ENCODE measurements at regions not wholly inside any gene's neighbourhood (a gene's known extent, or its start where the extent isn't known, plus 50 kb on each side); places are given as distances from the start of the nearest gene placed in this dataset.

DNA sequence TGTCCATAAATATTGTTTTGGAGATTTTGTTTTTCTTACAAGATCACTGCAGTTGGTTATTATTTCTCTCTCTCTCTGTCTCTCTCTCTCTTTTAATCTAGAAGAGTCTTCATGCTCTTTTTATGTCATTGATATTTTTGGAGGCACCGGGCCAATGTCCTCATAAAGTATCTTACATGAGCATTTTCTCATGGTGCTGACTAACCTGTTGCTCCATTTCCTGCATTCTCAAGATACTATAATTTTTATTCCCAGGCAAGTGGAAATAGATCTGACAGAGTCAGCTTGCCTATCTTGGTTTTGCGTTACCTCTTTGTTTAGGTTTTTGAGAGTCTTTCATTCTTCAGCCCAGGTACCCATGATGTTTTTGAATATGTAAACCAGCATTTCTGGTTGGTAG is 938.8 kb upstream of the FBXO33 start:
- Histone ChIP-seq H3K36me3 (ENCODE audit: insufficient read depth, low read length) (no peaks in the 10 kb centered on the region), H3K27ac (ENCODE audit: low read length) (no peak overlapping the region), H3K4me3 (ENCODE audit: low read length) (no peak overlapping the region), H3K4me2 (ENCODE audit: low read length) (no peak overlapping the region), H3K9me2 (ENCODE audit: insufficient read depth, low read length) (no peaks in the 10 kb centered on the region), H2AFZ (ENCODE audit: low read depth, low read length) (no peak overlapping the region), H3F3A (ENCODE audit: insufficient read depth, low read length, poor library complexity, severe bottlenecking) (no peaks in the 10 kb centered on the region), H3K9ac (ENCODE audit: low read length) (no peak overlapping the region), H3K79me2 (replicated peaks; ENCODE audit: insufficient read depth, low read length) (no peaks in the 10 kb centered on the region), H4K20me1 (ENCODE audit: insufficient read depth) (no peaks in the 10 kb centered on the region), H3K27me3 (ENCODE audit: insufficient read depth, low read depth, low read length) (no peaks in the 10 kb centered on the region), H3K9me3 (ENCODE audit: low read length) (no peaks in the 10 kb centered on the region)
- TF ChIP-seq RAD21 (conservative IDR thresholded peaks at IDR 0.05) (no peak), POLR2AphosphoS5 (IDR thresholded peaks at IDR 0.05) (no peak), SMC3 (conservative IDR thresholded peaks at IDR 0.05; ENCODE audit: poor library complexity) (no peak), CTCF (IDR thresholded peaks at IDR 0.05; ENCODE audit: poor library complexity, severe bottlenecking) (no peak), EZH2 (IDR thresholded peaks at IDR 0.05; ENCODE audit: borderline replicate concordance, insufficient read depth, low read length, poor library complexity, severe bottlenecking) (no peak), EP300 (conservative IDR thresholded peaks at IDR 0.05; ENCODE audit: poor library complexity, severe bottlenecking) (no peak), MXI1 (conservative IDR thresholded peaks at IDR 0.05; ENCODE audit: poor library complexity, severe bottlenecking) (no peak), TAF1 (IDR thresholded peaks at IDR 0.05; ENCODE audit: low read depth) (no peak)
- TF ChIP-seq, protein P1, sequence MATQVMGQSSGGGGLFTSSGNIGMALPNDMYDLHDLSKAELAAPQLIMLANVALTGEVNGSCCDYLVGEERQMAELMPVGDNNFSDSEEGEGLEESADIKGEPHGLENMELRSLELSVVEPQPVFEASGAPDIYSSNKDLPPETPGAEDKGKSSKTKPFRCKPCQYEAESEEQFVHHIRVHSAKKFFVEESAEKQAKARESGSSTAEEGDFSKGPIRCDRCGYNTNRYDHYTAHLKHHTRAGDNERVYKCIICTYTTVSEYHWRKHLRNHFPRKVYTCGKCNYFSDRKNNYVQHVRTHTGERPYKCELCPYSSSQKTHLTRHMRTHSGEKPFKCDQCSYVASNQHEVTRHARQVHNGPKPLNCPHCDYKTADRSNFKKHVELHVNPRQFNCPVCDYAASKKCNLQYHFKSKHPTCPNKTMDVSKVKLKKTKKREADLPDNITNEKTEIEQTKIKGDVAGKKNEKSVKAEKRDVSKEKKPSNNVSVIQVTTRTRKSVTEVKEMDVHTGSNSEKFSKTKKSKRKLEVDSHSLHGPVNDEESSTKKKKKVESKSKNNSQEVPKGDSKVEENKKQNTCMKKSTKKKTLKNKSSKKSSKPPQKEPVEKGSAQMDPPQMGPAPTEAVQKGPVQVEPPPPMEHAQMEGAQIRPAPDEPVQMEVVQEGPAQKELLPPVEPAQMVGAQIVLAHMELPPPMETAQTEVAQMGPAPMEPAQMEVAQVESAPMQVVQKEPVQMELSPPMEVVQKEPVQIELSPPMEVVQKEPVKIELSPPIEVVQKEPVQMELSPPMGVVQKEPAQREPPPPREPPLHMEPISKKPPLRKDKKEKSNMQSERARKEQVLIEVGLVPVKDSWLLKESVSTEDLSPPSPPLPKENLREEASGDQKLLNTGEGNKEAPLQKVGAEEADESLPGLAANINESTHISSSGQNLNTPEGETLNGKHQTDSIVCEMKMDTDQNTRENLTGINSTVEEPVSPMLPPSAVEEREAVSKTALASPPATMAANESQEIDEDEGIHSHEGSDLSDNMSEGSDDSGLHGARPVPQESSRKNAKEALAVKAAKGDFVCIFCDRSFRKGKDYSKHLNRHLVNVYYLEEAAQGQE (IDR thresholded peaks at IDR 0.05; ENCODE audit: borderline replicate concordance) = no peak

DNA sequence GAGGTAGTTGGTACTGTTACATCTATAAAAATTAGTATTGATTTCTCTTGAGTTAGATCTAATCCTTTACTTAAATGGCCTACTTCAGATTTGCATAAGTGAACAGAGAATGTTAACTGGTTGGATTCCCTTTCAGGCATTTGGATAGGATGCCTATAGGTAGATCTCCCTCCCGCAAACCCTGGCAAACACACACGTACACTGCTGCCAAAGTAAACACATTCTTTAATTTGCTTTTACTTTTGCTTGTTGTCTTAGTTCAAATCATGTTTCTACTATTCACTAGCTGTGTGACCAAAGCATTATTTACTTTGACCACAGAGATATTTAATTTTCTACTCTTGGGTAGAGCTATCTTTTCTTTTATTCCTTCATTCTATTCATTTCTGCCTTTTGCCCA is 936.1 kb upstream of the FBXO33 start:
- Histone ChIP-seq H3F3A (ENCODE audit: insufficient read depth, low read length, poor library complexity, severe bottlenecking) (no peaks in the 10 kb centered on the region), H3K79me2 (replicated peaks; ENCODE audit: insufficient read depth, low read length) (no peaks in the 10 kb centered on the region), H3K9me3 (ENCODE audit: low read length) (no peaks in the 10 kb centered on the region), H4K20me1 (ENCODE audit: insufficient read depth) (no peaks in the 10 kb centered on the region), H3K36me3 (ENCODE audit: insufficient read depth, low read length) (no peaks in the 10 kb centered on the region), H3K4me3 (ENCODE audit: low read length) (no peak overlapping the region), H3K27me3 (ENCODE audit: insufficient read depth, low read depth, low read length) (no peaks in the 10 kb centered on the region), H3K9me2 (ENCODE audit: insufficient read depth, low read length) (no peaks in the 10 kb centered on the region), H3K4me2 (ENCODE audit: low read length) (no peak overlapping the region), H2AFZ (ENCODE audit: low read depth, low read length) (no peak overlapping the region), H3K27ac (ENCODE audit: low read length) (no peak overlapping the region), H3K9ac (ENCODE audit: low read length) (no peak overlapping the region)
- TF ChIP-seq, protein P1 (IDR thresholded peaks at IDR 0.05; ENCODE audit: borderline replicate concordance) = no peak
- no peak for TF ChIP-seq EP300 (conservative IDR thresholded peaks at IDR 0.05; ENCODE audit: poor library complexity, severe bottlenecking)

All from neural cell (in vitro differentiated cells).